Ascending aorta (tissue), 2 donors: ENCODE measurements at regions not wholly inside any gene's neighbourhood (a gene's known extent, or its start where the extent isn't known, plus 50 kb on each side); places are given as distances from the start of the nearest gene placed in this dataset.

Experiments used
- DNase-seq, 2 donors: peaks; one replicate each; pipeline ENCODE4 v3.0.0-alpha.2; 2019; ENCODE audit warnings: low spot score in 2 of 2
- H3K27ac ChIP-seq, 2 donors: fragments of 200-600 bp; sonication (generic); one replicate each; pipeline ENCODE4 v1.5.1; 2016 to 2017; ENCODE audit warnings: mild to moderate bottlenecking in 1 of 2
- H3K27me3 ChIP-seq: fragments of 200-600 bp; sonication (generic); one replicate; pipeline ENCODE4 v1.5.1; 2017
- H3K36me3 ChIP-seq, 2 donors: fragments of 200-600 bp; sonication (generic); one replicate each; pipeline ENCODE4 v1.5.1; 2016
- H3K4me1 ChIP-seq, 2 donors: fragments of 200-600 bp; sonication (generic); one replicate each; pipeline ENCODE4 v1.5.1; 2016 to 2017; ENCODE audit warnings: mild to moderate bottlenecking in 1 of 2
- H3K4me3 ChIP-seq, 2 donors: fragments of 200-600 bp; sonication (generic); one replicate each; pipeline ENCODE4 v1.5.1; 2016 to 2017; ENCODE audit warnings: mild to moderate bottlenecking in 1 of 2
- H3K9me3 ChIP-seq, 2 donors: fragments of 200-600 bp; sonication (generic); one replicate each; pipeline ENCODE4 v1.5.1; 2016
- CTCF ChIP-seq, 3 experiments: fragments of 200-600 bp in 2 of 3; fragments of 450-650 bp in 1 of 3; sonication (generic) in 2 of 3; IDR thresholded peaks; one replicate each; pipeline ENCODE4 v1.5.1; 2016 to 2019; ENCODE audit warnings: antibody characterized with exemption in 3 of 3, mild to moderate bottlenecking in 1 of 3, moderate library complexity in 1 of 3
- intact Hi-C: fragments of 100-400 bp; cut with DNase I; formaldehyde crosslinking; loops from one replicate; pipeline ENCODE4 v1.15.1; 2023

- H3K4me3 ChIP-seq: no peak overlapping the region
- H3K4me1 ChIP-seq: no peaks in the 10 kb centered on the region
- no peak for TF ChIP-seq CTCF (IDR thresholded peaks at IDR 0.05)
- H3K36me3 ChIP-seq: no peaks in the 10 kb centered on the region
- no peaks in the 10 kb centered on the region for H3K9me3 ChIP-seq
- no peaks in the 10 kb centered on the region for H3K27me3 ChIP-seq
- H3K27ac ChIP-seq: no peak overlapping the region
- no peak for DNase-seq
- intact Hi-C loops: no loop called here
Measured at GRCh38 chr2:53111406-53111805, 656.2 kb upstream of the CHAC2 start.

GRCh38 chr2:53111004-53111403 is 656.6 kb upstream of the CHAC2 start:
- Histone ChIP-seq H3K36me3 (no peaks in the 10 kb centered on the region), H3K27ac (no peak overlapping the region), H3K4me3 (no peak overlapping the region), H3K27me3 (no peaks in the 10 kb centered on the region), H3K4me1 (no peaks in the 10 kb centered on the region), H3K9me3 (no peaks in the 10 kb centered on the region)
- intact Hi-C loops: no loop called here
- no peak for DNase-seq
- TF ChIP-seq CTCF (IDR thresholded peaks at IDR 0.05): no peak

- intact Hi-C loops: no loop called here
- H3K4me3 ChIP-seq: no peak overlapping the region
- no peaks in the 10 kb centered on the region for H3K4me1 ChIP-seq
- no peak for TF ChIP-seq CTCF (IDR thresholded peaks at IDR 0.05)
- no peak overlapping the region for H3K27ac ChIP-seq
- H3K9me3 ChIP-seq: no peaks in the 10 kb centered on the region
- no peaks in the 10 kb centered on the region for H3K27me3 ChIP-seq
- H3K36me3 ChIP-seq: no peaks in the 10 kb centered on the region
- no peak for DNase-seq
Measured at GRCh38 chr2:53108246-53108645, 659.4 kb upstream of the CHAC2 start.

- intact Hi-C loops: no loop called here
- no peak for TF ChIP-seq CTCF (IDR thresholded peaks at IDR 0.05)
- no peak overlapping the region for H3K27ac ChIP-seq
Measured at GRCh38 chr2:53104263-53104662, 663.3 kb upstream of the CHAC2 start.

GRCh38 chr2:53103679-53104078 is 663.9 kb upstream of the CHAC2 start:
- Histone ChIP-seq H3K4me3 (no peak overlapping the region), H3K4me1 (no peaks in the 10 kb centered on the region), H3K9me3 (no peaks in the 10 kb centered on the region), H3K27me3 (no peaks in the 10 kb centered on the region), H3K36me3 (no peaks in the 10 kb centered on the region), H3K27ac (no peak overlapping the region)
- no peak for TF ChIP-seq CTCF (IDR thresholded peaks at IDR 0.05)
- no peak for DNase-seq
- intact Hi-C loops: no loop called here

More at GRCh38 chr2:53104263-53104662, 663.3 kb upstream of the CHAC2 start:
- no peak overlapping the region for H3K4me3 ChIP-seq
- H3K36me3 ChIP-seq: no peaks in the 10 kb centered on the region
- H3K9me3 ChIP-seq: no peaks in the 10 kb centered on the region
- no peak for DNase-seq
- no peaks in the 10 kb centered on the region for H3K27me3 ChIP-seq
- H3K4me1 ChIP-seq: no peaks in the 10 kb centered on the region

- Histone ChIP-seq H3K9me3 (no peaks in the 10 kb centered on the region), H3K27me3 (no peaks in the 10 kb centered on the region), H3K4me1 (no peaks in the 10 kb centered on the region), H3K27ac (no peak overlapping the region), H3K4me3 (no peak overlapping the region), H3K36me3 (no peaks in the 10 kb centered on the region)
- intact Hi-C loops: no loop called here
- no peak for TF ChIP-seq CTCF (IDR thresholded peaks at IDR 0.05)
- no peak for DNase-seq
Measured at GRCh38 chr2:53098696-53099078, 668.9 kb upstream of the CHAC2 start.
